WTC11 (cell line): ENCODE measurements at regions not wholly inside any gene's neighbourhood (a gene's known extent, or its start where the extent isn't known, plus 50 kb on each side); places are given as distances from the start of the nearest gene placed in this dataset.

Experiments
- ATF6 ChIP-seq: sonication (generic); formaldehyde crosslinking; IDR thresholded peaks from 2 replicates; pipeline ENCODE4 v1.8.1; 2023; ENCODE audit warnings: mild to moderate bottlenecking, missing genetic modification reagents
- CBFB ChIP-seq: sonication (generic); formaldehyde crosslinking; IDR thresholded peaks from 2 replicates; pipeline ENCODE4 v1.8.1; 2022; ENCODE audit warnings: mild to moderate bottlenecking, low read depth, missing genetic modification reagents
- CTCF ChIP-seq: fragments of 200-600 bp; IDR thresholded peaks from 2 replicates; pipeline ENCODE4 v1.8.0; 2022; ENCODE audit warnings: antibody characterized with exemption
- ETV6 ChIP-seq: sonication (generic); formaldehyde crosslinking; IDR thresholded peaks from 2 replicates; pipeline ENCODE4 v1.8.1; 2022; ENCODE audit warnings: mild to moderate bottlenecking, missing genetic modification reagents
- RELA ChIP-seq: sonication (generic); formaldehyde crosslinking; IDR thresholded peaks from 2 replicates; pipeline ENCODE4 v1.8.1; 2022; ENCODE audit warnings: missing genetic modification reagents, mild to moderate bottlenecking, borderline replicate concordance
- USF1 ChIP-seq: sonication (generic); formaldehyde crosslinking; IDR thresholded peaks from 2 replicates; pipeline ENCODE4 v1.8.0; 2022; ENCODE audit warnings: mild to moderate bottlenecking, missing genetic modification reagents
- ZNF121 ChIP-seq: sonication (generic); formaldehyde crosslinking; IDR thresholded peaks from 2 replicates; pipeline ENCODE4 v1.8.0; 2023; ENCODE audit warnings: missing genetic modification reagents
- ZNF219 ChIP-seq: sonication (generic); formaldehyde crosslinking; IDR thresholded peaks from 2 replicates; pipeline ENCODE4 v1.8.0; 2023; ENCODE audit warnings: missing genetic modification reagents, mild to moderate bottlenecking, borderline replicate concordance
- ZNF232 ChIP-seq: sonication (generic); formaldehyde crosslinking; IDR thresholded peaks from 2 replicates; pipeline ENCODE4 v1.8.0; 2022; ENCODE audit warnings: mild to moderate bottlenecking, missing genetic modification reagents
- ZNF671 ChIP-seq: fragments of 250-450 bp; sonication (Bioruptor Pico); IDR thresholded peaks from 2 replicates; pipeline ENCODE4 v1.8.0; 2021; ENCODE audit warnings: mild to moderate bottlenecking
- TF ChIP-seq, protein P1 (sequence below): sonication (generic); formaldehyde crosslinking; IDR thresholded peaks from 2 replicates; pipeline ENCODE4 v1.8.0; 2022; ENCODE audit warnings: mild to moderate bottlenecking, missing genetic modification reagents

DNA sequence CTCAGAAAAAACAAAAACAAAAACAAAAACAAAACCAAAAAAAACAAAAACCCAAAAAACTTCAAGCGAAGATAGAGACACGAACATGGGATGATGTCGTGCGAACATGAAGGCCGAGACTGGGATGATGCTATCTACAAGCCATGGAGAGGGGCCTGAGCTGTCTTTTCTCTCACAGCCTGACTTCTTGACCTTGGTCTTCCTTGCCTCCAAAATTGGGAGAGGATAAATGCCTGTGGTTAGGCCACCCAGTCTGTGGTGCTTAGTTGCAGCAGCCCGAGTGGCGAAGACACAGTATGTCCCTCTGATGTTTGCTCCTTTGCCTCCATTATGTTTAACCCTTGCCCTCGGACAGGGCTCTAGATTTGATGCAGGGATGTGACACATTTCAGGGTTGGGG, 130.4 kb upstream of the BASP1 start:
- TF ChIP-seq CTCF, result no peak
- TF ChIP-seq RELA, result no peak
- TF ChIP-seq, protein P1, sequence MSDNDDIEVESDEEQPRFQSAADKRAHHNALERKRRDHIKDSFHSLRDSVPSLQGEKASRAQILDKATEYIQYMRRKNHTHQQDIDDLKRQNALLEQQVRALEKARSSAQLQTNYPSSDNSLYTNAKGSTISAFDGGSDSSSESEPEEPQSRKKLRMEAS (CRISPR knock-in tag), result no peak
- TF ChIP-seq USF1 (CRISPR knock-in tag), result no peak
- no peak for TF ChIP-seq ETV6 (CRISPR knock-in tag)
- no peak for TF ChIP-seq ATF6
- TF ChIP-seq ZNF671 (CRISPR knock-in tag), result no peak
- TF ChIP-seq ZNF121 (CRISPR knock-in tag), result no peak
- TF ChIP-seq CBFB (CRISPR knock-in tag), result no peak
- no peak for TF ChIP-seq ZNF232 (CRISPR knock-in tag)
- no peak for TF ChIP-seq ZNF219 (CRISPR knock-in tag)
